ENCODE measurements at regions not wholly inside any gene's neighbourhood (a gene's known extent, or its start where the extent isn't known, plus 50 kb on each side); places are given as distances from the start of the nearest gene placed in this dataset.

- no peak for DNase-seq
Measured at GRCh38 chr11:35077709-35078469, 61.1 kb upstream of the CD44 start.

GRCh38 chr11:35078470-35078735 lies 60.6 kb upstream of the CD44 start:
- no peak for DNase-seq

- DNase-seq: no peak
Measured at GRCh38 chr11:35079611-35080010, 59.4 kb upstream of the CD44 start.

GRCh38 chr11:35082321-35083180 lies 56.4 kb upstream of the CD44 start:
- peak; percentile 75 for DNase-seq

- DNase-seq: no peak
Measured at GRCh38 chr11:35083181-35083430, 55.9 kb upstream of the CD44 start.

- DNase-seq: peak; percentile 91
Measured at GRCh38 chr11:35083431-35084238, 55.3 kb upstream of the CD44 start.

GRCh38 chr11:35084817-35085440 lies 54.0 kb upstream of the CD44 start:
- no peak for DNase-seq

- peak; percentile 42 for DNase-seq
Measured at GRCh38 chr11:35085531-35086165, 53.3 kb upstream of the CD44 start.

GRCh38 chr11:35087648-35088047 lies 51.3 kb upstream of the CD44 start:
- DNase-seq: peak; percentile 55

GRCh38 chr11:35088226-35088625 lies 50.7 kb upstream of the CD44 start:
- no peak for DNase-seq

GRCh38 chr11:35088676-35089075 lies 50.3 kb upstream of the CD44 start:
- no peak for DNase-seq

Measured in left hindlimb (tissue), 1 donor.